B cell (primary cell): ENCODE measurements at regions not wholly inside any gene's neighbourhood (a gene's known extent, or its start where the extent isn't known, plus 50 kb on each side); places are given as distances from the start of the nearest gene placed in this dataset.

Source experiments
- ATAC-seq: fragments of 200-7000 bp; cut with Tn5 transposase; one replicate; pipeline ENCODE4 v1.10.0; 2021; ENCODE audit warnings: low read depth, mild to moderate bottlenecking, moderate number of reproducible peaks, moderate library complexity
- CTCF ChIA-PET: fragments of 350-600 bp; sonication (Branson Sonifier 250); formaldehyde crosslinking; loops from one replicate; lab custom pipeline; 2021; ENCODE audit warnings: antibody characterized with exemption, inconsistent platforms; lab: Charles Lee
- POLR2A ChIA-PET: fragments of 350-600 bp; sonication (Branson Sonifier 250); formaldehyde crosslinking; loops from one replicate; lab custom pipeline; 2021; ENCODE audit warnings: antibody characterized with exemption; lab: Charles Lee
- DNase-seq: peaks from one replicate; pipeline ENCODE4 v3.0.0; 2013
- H2AFZ ChIP-seq: 2 replicates; pipeline ENCODE4 v1.6.1; 2012; ENCODE audit warnings: mild to moderate bottlenecking, low read depth, low read length; ENCODE audit not compliant: insufficient read depth, poor library complexity, severe bottlenecking
- H3K27ac ChIP-seq, 2 donors: 1 replicate in 1 of 2; 2 replicates in 1 of 2; pipeline ENCODE4 v1.5.1; 2012 to 2013; ENCODE audit warnings: low read length in 2 of 2, mild to moderate bottlenecking in 2 of 2, moderate library complexity in 1 of 2
- H3K27me3 ChIP-seq, 4 experiments: fragments of 200-600 bp in 1 of 4; sonication (generic) in 1 of 4; replicated peaks in 1 of 4; 1 replicate in 2 of 4; 2 replicates in 2 of 4; pipeline versions ENCODE4 v1.6.1 to v1.7.0; 2013 to 2016; ENCODE audit warnings: low read length in 3 of 4, mild to moderate bottlenecking in 2 of 4, mixed read lengths in 1 of 4, moderate library complexity in 1 of 4; ENCODE audit not compliant: insufficient read depth in 4 of 4, control insufficient read depth in 3 of 4; ENCODE audit errors: control extremely low read depth in 1 of 4
- H3K36me3 ChIP-seq, 2 experiments: replicated peaks in 1 of 2; 1 replicate in 1 of 2; 2 replicates in 1 of 2; pipeline versions ENCODE4 v1.6.1 to v1.7.1; 2013; ENCODE audit warnings: low read length in 1 of 2; ENCODE audit not compliant: insufficient read depth in 2 of 2, control insufficient read depth in 1 of 2; ENCODE audit errors: control extremely low read depth in 1 of 2, extremely low read depth in 1 of 2
- H3K4me1 ChIP-seq, 2 donors: fragments of 200-600 bp in 1 of 2; sonication (generic) in 1 of 2; 1 replicate in 1 of 2; 2 replicates in 1 of 2; pipeline versions ENCODE4 v1.5.1 to v1.6.1; 2013 to 2017; ENCODE audit warnings: low read length in 2 of 2; ENCODE audit not compliant: control insufficient read depth in 2 of 2, insufficient read depth in 2 of 2
- H3K4me2 ChIP-seq: replicated peaks from 2 replicates; pipeline ENCODE3; 2012; ENCODE audit warnings: mild to moderate bottlenecking, low read depth, low read length; ENCODE audit not compliant: poor library complexity, severe bottlenecking
- H3K4me3 ChIP-seq, 5 experiments: fragments of 200-600 bp in 1 of 5; sonication (generic) in 1 of 5; 1 replicate in 3 of 5; 2 replicates in 2 of 5; pipeline versions ENCODE4 v1.5.1 to v1.7.0; 2011 to 2016; ENCODE audit warnings: low read length in 4 of 5, mild to moderate bottlenecking in 4 of 5, low read depth in 2 of 5, control low read depth in 1 of 5, moderate library complexity in 1 of 5; ENCODE audit not compliant: insufficient read depth in 1 of 5; ENCODE audit errors: control extremely low read depth in 1 of 5, extremely low read depth in 1 of 5
- H3K79me2 ChIP-seq: fragments of 200-600 bp; sonication (generic); one replicate; pipeline ENCODE4 v1.6.0; 2016; ENCODE audit warnings: low read length; ENCODE audit not compliant: control insufficient read depth, insufficient read depth
- H3K9ac ChIP-seq: fragments of 200-600 bp; sonication (generic); 2 replicates; pipeline ENCODE4 v1.6.1; 2017; ENCODE audit warnings: mild to moderate bottlenecking, low read length, moderate library complexity
- H3K9me3 ChIP-seq, 3 donors: one replicate each; pipeline versions ENCODE4 v1.6.1 to v1.7.1; 2013; ENCODE audit warnings: low read length in 2 of 3; ENCODE audit not compliant: control insufficient read depth in 2 of 3, insufficient read depth in 1 of 3; ENCODE audit errors: control extremely low read depth in 1 of 3
- H4K20me1 ChIP-seq: 2 replicates; pipeline ENCODE4 v1.6.0; 2012; ENCODE audit warnings: mild to moderate bottlenecking, low read length; ENCODE audit not compliant: insufficient read depth, control insufficient read depth, poor library complexity, severe bottlenecking
- H3K27ac Mint-ChIP-seq: one replicate; pipeline ENCODE4 v1.8.0; 2021; ENCODE audit warnings: mixed read lengths
- H3K27me3 Mint-ChIP-seq: one replicate; pipeline ENCODE4 v1.8.0; 2021; ENCODE audit warnings: mixed read lengths
- H3K4me1 Mint-ChIP-seq: one replicate; pipeline ENCODE4 v1.8.0; 2021; ENCODE audit warnings: mixed read lengths
- H3K4me3 Mint-ChIP-seq: one replicate; pipeline ENCODE4 v1.8.0; 2021; ENCODE audit warnings: mixed read lengths
- H3K9me3 Mint-ChIP-seq: one replicate; pipeline ENCODE4 v1.8.0; 2022; ENCODE audit warnings: mixed read lengths; ENCODE audit not compliant: insufficient read depth
- EZH2 ChIP-seq: IDR thresholded peaks from 2 replicates; pipeline ENCODE4 v1.6.1; 2012; ENCODE audit warnings: borderline replicate concordance, low read depth, mild to moderate bottlenecking, moderate library complexity, low read length; ENCODE audit not compliant: insufficient read depth, poor library complexity, severe bottlenecking
- WGBS: methylation state at CpG from one replicate; pipeline ENCODE4 v1.1.5; 2013; ENCODE audit warnings: missing lambda C conversion rate; ENCODE audit not compliant: insufficient coverage; 5-methylcytosine and 5-hydroxymethylcytosine counted together
- intact Hi-C: fragments of 100-400 bp; cut with micrococcal nuclease; formaldehyde crosslinking; loops from one replicate; pipeline ENCODE4 v1.10.0; 2022
- TF ChIP-seq, protein P1 (sequence below): fragments of 200-600 bp; IDR thresholded peaks from one replicate; pipeline ENCODE4 v1.8.0; 2022; ENCODE audit warnings: antibody characterized with exemption, mild to moderate bottlenecking

DNA sequence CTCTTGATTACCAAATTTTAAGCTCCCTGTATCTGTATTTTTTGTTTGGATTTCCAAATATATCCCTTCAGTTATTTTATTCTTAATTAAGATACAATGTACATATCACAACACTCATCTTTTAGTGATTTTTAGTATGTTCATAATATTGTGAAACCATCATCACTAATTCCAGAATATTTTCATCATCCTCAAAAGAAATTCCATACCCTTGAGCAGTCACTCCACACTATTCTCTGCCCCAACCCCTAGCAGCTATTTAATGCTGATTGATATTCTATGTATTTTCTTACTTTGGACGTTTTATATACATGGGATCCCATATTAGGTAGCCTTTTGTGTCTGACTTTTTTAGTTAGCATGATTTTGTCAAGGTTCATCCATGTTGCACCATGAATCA is 127.4 kb upstream of the SLC8A1 start:
- ATAC-seq (no peak), DNase-seq (no peak)
- intact Hi-C loops = no loop called here
- no peaks in the 10 kb centered on the region for H3K27me3 Mint-ChIP-seq
- no peaks in the 10 kb centered on the region for H3K4me1 Mint-ChIP-seq
- H3K9me3 Mint-ChIP-seq = no peaks in the 10 kb centered on the region
- no CpG with 5 or more reads among the region's 1 CpG for WGBS
- H3K4me3 Mint-ChIP-seq = no peak overlapping the region
- H3K9me3 ChIP-seq = no peaks in the 10 kb centered on the region
- no peak overlapping the region for H3K9ac ChIP-seq
- H4K20me1 ChIP-seq = no peaks in the 10 kb centered on the region
- POLR2A ChIA-PET = no interaction called here
- no peaks in the 10 kb centered on the region for H3K36me3 ChIP-seq
- CTCF ChIA-PET = no interaction called here
- no peak overlapping the region for H3K4me2 ChIP-seq
- no peak overlapping the region for H3K27ac Mint-ChIP-seq
- no peaks in the 10 kb centered on the region for H3K27me3 ChIP-seq
- no peak overlapping the region for H2AFZ ChIP-seq
- H3K27ac ChIP-seq = no peak overlapping the region
- H3K4me3 ChIP-seq = no peak overlapping the region
- TF ChIP-seq, protein P1, sequence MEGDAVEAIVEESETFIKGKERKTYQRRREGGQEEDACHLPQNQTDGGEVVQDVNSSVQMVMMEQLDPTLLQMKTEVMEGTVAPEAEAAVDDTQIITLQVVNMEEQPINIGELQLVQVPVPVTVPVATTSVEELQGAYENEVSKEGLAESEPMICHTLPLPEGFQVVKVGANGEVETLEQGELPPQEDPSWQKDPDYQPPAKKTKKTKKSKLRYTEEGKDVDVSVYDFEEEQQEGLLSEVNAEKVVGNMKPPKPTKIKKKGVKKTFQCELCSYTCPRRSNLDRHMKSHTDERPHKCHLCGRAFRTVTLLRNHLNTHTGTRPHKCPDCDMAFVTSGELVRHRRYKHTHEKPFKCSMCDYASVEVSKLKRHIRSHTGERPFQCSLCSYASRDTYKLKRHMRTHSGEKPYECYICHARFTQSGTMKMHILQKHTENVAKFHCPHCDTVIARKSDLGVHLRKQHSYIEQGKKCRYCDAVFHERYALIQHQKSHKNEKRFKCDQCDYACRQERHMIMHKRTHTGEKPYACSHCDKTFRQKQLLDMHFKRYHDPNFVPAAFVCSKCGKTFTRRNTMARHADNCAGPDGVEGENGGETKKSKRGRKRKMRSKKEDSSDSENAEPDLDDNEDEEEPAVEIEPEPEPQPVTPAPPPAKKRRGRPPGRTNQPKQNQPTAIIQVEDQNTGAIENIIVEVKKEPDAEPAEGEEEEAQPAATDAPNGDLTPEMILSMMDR = no peak
- TF ChIP-seq EZH2 = no peak
- H3K79me2 ChIP-seq = no peaks in the 10 kb centered on the region
- no peaks in the 10 kb centered on the region for H3K4me1 ChIP-seq

DNA sequence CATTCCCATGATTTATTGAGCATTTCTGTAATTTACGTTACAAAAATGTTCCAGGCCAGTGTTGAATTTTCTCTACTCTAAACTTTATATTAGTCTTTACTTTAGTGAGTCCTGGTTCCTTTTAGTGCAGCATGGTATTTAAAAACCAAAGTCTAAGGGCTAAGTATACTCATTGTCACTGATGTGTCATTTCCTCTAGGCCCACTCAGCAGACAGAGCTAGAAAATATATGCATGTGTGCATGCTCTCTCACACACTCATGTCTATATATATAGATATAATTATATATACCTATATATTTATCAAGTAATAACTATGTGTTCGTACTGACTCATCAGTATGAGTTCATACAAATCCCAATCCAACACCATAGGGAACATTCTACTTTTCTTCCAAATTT is 132.5 kb upstream of the SLC8A1 start:
- ATAC-seq (no peak), DNase-seq (no peak)
- POLR2A ChIA-PET = no interaction called here
- no peaks in the 10 kb centered on the region for H3K27me3 ChIP-seq
- no peak overlapping the region for H3K9ac ChIP-seq
- no peaks in the 10 kb centered on the region for H3K79me2 ChIP-seq
- CTCF ChIA-PET = no interaction called here
- H2AFZ ChIP-seq = no peak overlapping the region
- no peaks in the 10 kb centered on the region for H4K20me1 ChIP-seq
- H3K4me2 ChIP-seq = no peak overlapping the region
- Mint-ChIP-seq H3K4me1 (no peaks in the 10 kb centered on the region), H3K4me3 (no peak overlapping the region), H3K27ac (no peak overlapping the region), H3K27me3 (no peaks in the 10 kb centered on the region), H3K9me3 (no peaks in the 10 kb centered on the region)
- no peaks in the 10 kb centered on the region for H3K36me3 ChIP-seq
- intact Hi-C loops = no loop called here
- no CpG with 5 or more reads among the region's 2 CpGs for WGBS
- H3K4me1 ChIP-seq = no peaks in the 10 kb centered on the region
- H3K4me3 ChIP-seq = no peak overlapping the region
- TF ChIP-seq, protein P1 = no peak
- TF ChIP-seq EZH2 = no peak
- H3K9me3 ChIP-seq = no peaks in the 10 kb centered on the region
- no peak overlapping the region for H3K27ac ChIP-seq
